Chondrocyte (in vitro differentiated cells): ENCODE measurements at regions not wholly inside any gene's neighbourhood (a gene's known extent, or its start where the extent isn't known, plus 50 kb on each side); places are given as distances from the start of the nearest gene placed in this dataset.
"Not testable (repeated sequence)": the region's sequence is repeated elsewhere in the genome, so short reads cannot be mapped to it uniquely, and the experiment has no call there.

ENCODE experiments used
- DNase-seq: peaks from one replicate; pipeline ENCODE4 v3.0.0; 2021; ENCODE audit warnings: mixed read lengths, low spot score
- H3K27ac Mint-ChIP-seq: one replicate; pipeline ENCODE4 v1.8.0; 2021; ENCODE audit warnings: mild to moderate bottlenecking, moderate library complexity, mixed read lengths; ENCODE audit not compliant: unreplicated experiment
- H3K27me3 Mint-ChIP-seq: 2 replicates; pipeline ENCODE4 v1.8.0; 2021; ENCODE audit warnings: low read depth, mixed read lengths
- H3K36me3 Mint-ChIP-seq: 2 replicates; pipeline ENCODE4 v1.8.0; 2021; ENCODE audit warnings: low read depth, mixed read lengths
- H3K4me1 Mint-ChIP-seq: 2 replicates; pipeline ENCODE4 v1.8.0; 2021; ENCODE audit warnings: low read depth, mild to moderate bottlenecking, mixed read lengths
- H3K4me3 Mint-ChIP-seq: one replicate; pipeline ENCODE4 v1.8.0; 2021; ENCODE audit warnings: mild to moderate bottlenecking, moderate library complexity, mixed read lengths; ENCODE audit not compliant: unreplicated experiment
- H3K9me3 Mint-ChIP-seq: 2 replicates; pipeline ENCODE4 v1.8.0; 2021; ENCODE audit warnings: low read depth, mixed read lengths
- TF ChIP-seq, protein P1 (sequence below): fragments of 200-600 bp; sonication (generic); IDR thresholded peaks from 2 replicates; pipeline ENCODE4 v1.5.0; 2021; ENCODE audit warnings: antibody characterized with exemption, mild to moderate bottlenecking, moderate library complexity

DNA sequence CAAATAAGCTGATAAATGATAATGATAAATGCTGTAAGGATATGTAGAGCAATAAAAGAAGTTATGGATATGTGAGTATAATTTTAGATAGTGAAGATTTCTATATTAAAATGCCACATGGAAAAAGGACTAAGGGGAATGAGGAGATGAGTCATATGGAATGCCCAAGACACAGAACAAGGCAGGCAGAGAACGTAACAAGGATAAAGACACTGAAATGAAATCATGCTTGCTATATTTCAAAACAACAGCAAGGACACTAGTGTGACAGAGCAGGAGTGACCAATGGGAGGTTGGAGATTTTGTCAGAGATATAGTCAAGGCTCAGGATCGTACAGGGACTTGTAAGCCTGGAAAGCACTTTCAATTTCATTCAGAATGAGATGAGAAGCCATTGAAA, 621.5 kb upstream of the SEMA6D start:
- Mint-ChIP-seq H3K4me3 (no peak overlapping the region), H3K27ac (peak overlapping the region; percentile 1), H3K9me3 (peaks cover 14% of the 10 kb centered on the region), H3K36me3 (no peaks in the 10 kb centered on the region), H3K27me3 (no peaks in the 10 kb centered on the region), H3K4me1 (no peaks in the 10 kb centered on the region)
- TF ChIP-seq, protein P1, sequence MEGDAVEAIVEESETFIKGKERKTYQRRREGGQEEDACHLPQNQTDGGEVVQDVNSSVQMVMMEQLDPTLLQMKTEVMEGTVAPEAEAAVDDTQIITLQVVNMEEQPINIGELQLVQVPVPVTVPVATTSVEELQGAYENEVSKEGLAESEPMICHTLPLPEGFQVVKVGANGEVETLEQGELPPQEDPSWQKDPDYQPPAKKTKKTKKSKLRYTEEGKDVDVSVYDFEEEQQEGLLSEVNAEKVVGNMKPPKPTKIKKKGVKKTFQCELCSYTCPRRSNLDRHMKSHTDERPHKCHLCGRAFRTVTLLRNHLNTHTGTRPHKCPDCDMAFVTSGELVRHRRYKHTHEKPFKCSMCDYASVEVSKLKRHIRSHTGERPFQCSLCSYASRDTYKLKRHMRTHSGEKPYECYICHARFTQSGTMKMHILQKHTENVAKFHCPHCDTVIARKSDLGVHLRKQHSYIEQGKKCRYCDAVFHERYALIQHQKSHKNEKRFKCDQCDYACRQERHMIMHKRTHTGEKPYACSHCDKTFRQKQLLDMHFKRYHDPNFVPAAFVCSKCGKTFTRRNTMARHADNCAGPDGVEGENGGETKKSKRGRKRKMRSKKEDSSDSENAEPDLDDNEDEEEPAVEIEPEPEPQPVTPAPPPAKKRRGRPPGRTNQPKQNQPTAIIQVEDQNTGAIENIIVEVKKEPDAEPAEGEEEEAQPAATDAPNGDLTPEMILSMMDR = no peak
- DNase-seq = no peak

GRCh38 chr15:47098526-47098925, 618.8 kb upstream of the SEMA6D start:
- H3K9me3 Mint-ChIP-seq, H3K27ac Mint-ChIP-seq: not testable (repeated sequence)

GRCh38 chr15:47099801-47100200, 617.5 kb upstream of the SEMA6D start:
- H3K9me3 Mint-ChIP-seq, DNase-seq, H3K36me3 Mint-ChIP-seq, H3K27ac Mint-ChIP-seq, H3K4me3 Mint-ChIP-seq, H3K4me1 Mint-ChIP-seq, H3K27me3 Mint-ChIP-seq: not testable (repeated sequence)

More at GRCh38 chr15:47098526-47098925, 618.8 kb upstream of the SEMA6D start:
- H3K4me3 Mint-ChIP-seq, H3K4me1 Mint-ChIP-seq, DNase-seq, H3K36me3 Mint-ChIP-seq, H3K27me3 Mint-ChIP-seq: not testable (repeated sequence)

GRCh38 chr15:47108800-47109199, 608.5 kb upstream of the SEMA6D start:
- H3K36me3 Mint-ChIP-seq, H3K4me1 Mint-ChIP-seq, H3K27me3 Mint-ChIP-seq, DNase-seq, H3K4me3 Mint-ChIP-seq, H3K9me3 Mint-ChIP-seq, H3K27ac Mint-ChIP-seq: not testable (repeated sequence)

DNA sequence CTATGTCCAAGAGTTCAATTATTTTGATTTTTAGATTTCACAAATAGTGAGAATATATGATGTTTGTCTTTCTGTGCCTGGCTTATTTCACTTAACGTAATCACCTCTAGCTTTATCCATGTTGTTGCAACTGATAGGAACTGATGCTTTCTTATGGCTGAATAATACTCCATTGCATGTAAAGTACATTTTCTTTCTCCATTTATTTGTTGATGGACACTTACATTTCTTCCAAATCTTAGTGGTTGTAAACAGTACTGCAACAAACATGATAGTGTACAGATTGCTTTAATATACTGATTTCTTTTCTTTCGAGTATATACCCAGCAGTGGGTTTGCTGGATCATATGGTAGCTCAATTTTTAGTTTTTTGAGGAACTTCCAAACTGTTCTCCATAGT, 600.6 kb upstream of the SEMA6D start:
- H3K27me3 Mint-ChIP-seq = peaks cover 4% of the 10 kb centered on the region
- no peaks in the 10 kb centered on the region for H3K4me1 Mint-ChIP-seq
- H3K9me3 Mint-ChIP-seq = peaks cover 7% of the 10 kb centered on the region
- TF ChIP-seq, protein P1 = no peak
- H3K4me3 Mint-ChIP-seq = no peak overlapping the region
- DNase-seq = no peak
- no peaks in the 10 kb centered on the region for H3K36me3 Mint-ChIP-seq
- no peak overlapping the region for H3K27ac Mint-ChIP-seq

DNA sequence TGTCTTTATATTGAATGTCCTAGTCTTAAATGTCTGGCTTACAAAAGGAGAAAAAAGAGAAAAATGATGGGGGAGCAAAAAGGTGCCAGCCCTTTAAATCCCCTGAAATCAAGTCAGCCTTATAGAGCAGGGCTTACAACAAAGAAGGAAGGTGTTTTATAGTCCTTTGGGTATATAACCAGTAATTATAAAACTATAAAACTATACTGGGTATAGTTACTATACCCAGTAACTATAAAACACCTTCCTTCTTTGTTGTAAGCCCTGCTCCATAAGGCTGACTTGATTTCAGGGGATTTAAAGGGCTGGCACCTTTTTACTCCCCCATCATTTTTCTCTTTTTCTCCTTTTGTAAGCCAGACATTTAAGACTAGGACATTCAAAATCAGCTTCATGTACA, 598.0 kb upstream of the SEMA6D start:
- Mint-ChIP-seq H3K4me3 (no peak overlapping the region), H3K27ac (no peak overlapping the region), H3K36me3 (no peaks in the 10 kb centered on the region), H3K27me3 (no peaks in the 10 kb centered on the region), H3K9me3 (peaks cover 7% of the 10 kb centered on the region), H3K4me1 (no peaks in the 10 kb centered on the region)
- TF ChIP-seq, protein P1 = no peak
- DNase-seq = no peak

DNA sequence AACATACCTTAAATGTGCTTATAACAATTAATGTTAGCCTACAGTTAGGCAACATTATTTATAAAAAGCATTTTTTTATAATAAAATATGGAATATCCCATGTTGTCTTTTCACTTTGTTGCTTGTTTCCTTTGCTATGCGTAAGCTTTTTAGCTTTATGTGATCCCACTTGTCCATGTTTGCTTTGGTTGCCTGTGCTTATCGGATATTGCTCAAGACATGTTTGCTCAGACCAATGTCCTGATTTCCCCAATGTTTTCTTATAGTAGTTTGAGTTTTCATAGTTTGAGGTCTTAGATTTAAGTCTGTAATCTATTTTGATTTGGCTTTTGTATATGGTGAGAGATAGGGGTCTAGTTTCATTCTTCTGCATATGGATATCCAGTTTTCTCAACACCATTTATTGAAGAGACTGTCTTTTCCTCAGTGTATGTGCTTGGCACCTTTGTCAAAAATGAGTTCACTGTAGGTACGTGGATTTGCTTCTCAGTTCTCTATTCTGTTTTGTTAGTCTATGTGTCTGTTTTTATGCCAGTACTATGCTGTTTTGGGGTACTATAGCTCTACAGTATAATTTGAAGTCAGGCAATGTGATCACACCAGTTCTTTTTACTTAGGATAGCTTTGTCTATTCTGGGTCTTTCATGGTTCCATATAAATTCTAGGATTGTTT, 592.7 kb upstream of the SEMA6D start:
- no peaks in the 10 kb centered on the region for H3K4me1 Mint-ChIP-seq
- TF ChIP-seq, protein P1 = no peak
- no peak for DNase-seq
- peaks cover 17% of the 10 kb centered on the region for H3K9me3 Mint-ChIP-seq
- no peaks in the 10 kb centered on the region for H3K36me3 Mint-ChIP-seq
- no peaks in the 10 kb centered on the region for H3K27me3 Mint-ChIP-seq
- H3K4me3 Mint-ChIP-seq = no peak overlapping the region
- no peak overlapping the region for H3K27ac Mint-ChIP-seq
